Smooth muscle cell (in vitro differentiated cells): ENCODE measurements at regions not wholly inside any gene's neighbourhood (a gene's known extent, or its start where the extent isn't known, plus 50 kb on each side); places are given as distances from the start of the nearest gene placed in this dataset.

ENCODE experiments used
- DNase-seq: peaks from one replicate; lab custom pipeline; 2025; ENCODE audit not compliant: unreplicated experiment; lab: John Stamatoyannopoulos, UW
- H2AFZ ChIP-seq: fragments of 200-600 bp; sonication (generic); 2 replicates; pipeline ENCODE4 v1.6.0; 2016; ENCODE audit warnings: antibody characterized with exemption, low read depth, mild to moderate bottlenecking
- H3F3A ChIP-seq: fragments of 200-600 bp; sonication (generic); 2 replicates; pipeline ENCODE4 v1.6.0; 2017; ENCODE audit warnings: antibody characterized with exemption, low read depth
- H3K27ac ChIP-seq: fragments of 200-600 bp; sonication (generic); 2 replicates; pipeline ENCODE4 v1.5.1; 2016; ENCODE audit warnings: low read depth, mild to moderate bottlenecking
- H3K27me3 ChIP-seq: fragments of 200-600 bp; sonication (generic); 2 replicates; pipeline ENCODE4 v1.6.1; 2016; ENCODE audit warnings: low read depth, mild to moderate bottlenecking
- H3K36me3 ChIP-seq: fragments of 200-600 bp; sonication (generic); 2 replicates; pipeline ENCODE4 v1.5.1; 2016; ENCODE audit warnings: low read depth
- H3K4me1 ChIP-seq: fragments of 200-600 bp; sonication (generic); 2 replicates; pipeline ENCODE4 v1.5.1; 2016; ENCODE audit warnings: low read depth
- H3K4me2 ChIP-seq: fragments of 200-600 bp; sonication (generic); 2 replicates; pipeline ENCODE4 v1.6.0; 2016; ENCODE audit warnings: mild to moderate bottlenecking
- H3K4me3 ChIP-seq: fragments of 200-600 bp; sonication (generic); 2 replicates; pipeline ENCODE4 v1.5.1; 2016; ENCODE audit warnings: mild to moderate bottlenecking
- H3K79me2 ChIP-seq: fragments of 200-600 bp; sonication (generic); 2 replicates; pipeline ENCODE4 v1.6.0; 2016; ENCODE audit warnings: low read depth, mild to moderate bottlenecking
- H3K9ac ChIP-seq: fragments of 200-600 bp; sonication (generic); 2 replicates; pipeline ENCODE4 v1.6.0; 2016; ENCODE audit warnings: low read depth
- H3K9me3 ChIP-seq: fragments of 200-600 bp; sonication (generic); replicated peaks from 2 replicates; pipeline ENCODE4 v1.5.1; 2016; ENCODE audit warnings: low read depth
- H4K20me1 ChIP-seq: fragments of 200-600 bp; sonication (generic); 2 replicates; pipeline ENCODE4 v1.6.0; 2016; ENCODE audit warnings: low read depth
- CTCF ChIP-seq: fragments of 200-600 bp; sonication (generic); IDR thresholded peaks from 2 replicates; pipeline ENCODE4 v1.5.1; 2017; ENCODE audit warnings: borderline replicate concordance, mild to moderate bottlenecking, antibody characterized with exemption; ENCODE audit not compliant: insufficient read depth, poor library complexity, severe bottlenecking
- WGBS: methylation state at CpG from one replicate; pipeline ENCODE4 v1.1.7; 2016; ENCODE audit warnings: low lambda C conversion rate; 5-methylcytosine and 5-hydroxymethylcytosine counted together

- Histone ChIP-seq H3K79me2 (no peaks in the 10 kb centered on the region), H4K20me1 (no peaks in the 10 kb centered on the region), H3K4me2 (no peak overlapping the region), H2AFZ (no peak overlapping the region), H3K9me3 (no peaks in the 10 kb centered on the region), H3K36me3 (no peaks in the 10 kb centered on the region), H3K4me3 (no peak overlapping the region), H3K9ac (no peak overlapping the region), H3K27me3 (no peaks in the 10 kb centered on the region), H3F3A (no peaks in the 10 kb centered on the region), H3K27ac (no peak overlapping the region), H3K4me1 (no peaks in the 10 kb centered on the region)
- TF ChIP-seq CTCF, result no peak
- 63% methylated on average over 4 of the region's 4 CpGs for WGBS
- DNase-seq, result no peak
Observed at GRCh38 chr3:105174017-105174615, 192.6 kb upstream of the ALCAM start.

GRCh38 chr3:105177576-105177975, 189.1 kb upstream of the ALCAM start:
- no peak overlapping the region for H2AFZ ChIP-seq
- H3K9me3 ChIP-seq, result no peaks in the 10 kb centered on the region
- H3K27me3 ChIP-seq, result no peaks in the 10 kb centered on the region
- no peaks in the 10 kb centered on the region for H3K79me2 ChIP-seq
- H3K4me3 ChIP-seq, result no peak overlapping the region
- H3K4me2 ChIP-seq, result no peak overlapping the region
- H3K4me1 ChIP-seq, result no peaks in the 10 kb centered on the region
- no peak for DNase-seq
- 91% methylated on average over 2 of the region's 2 CpGs for WGBS
- H3K9ac ChIP-seq, result no peak overlapping the region
- H3K36me3 ChIP-seq, result no peaks in the 10 kb centered on the region
- H4K20me1 ChIP-seq, result no peaks in the 10 kb centered on the region
- no peak for TF ChIP-seq CTCF
- H3K27ac ChIP-seq, result no peak overlapping the region
- H3F3A ChIP-seq, result no peaks in the 10 kb centered on the region

GRCh38 chr3:105187344-105187743, 179.4 kb upstream of the ALCAM start:
- Histone ChIP-seq H3K9me3 (no peaks in the 10 kb centered on the region), H3K79me2 (no peaks in the 10 kb centered on the region), H3F3A (no peaks in the 10 kb centered on the region), H2AFZ (no peak overlapping the region), H3K27me3 (no peaks in the 10 kb centered on the region), H3K4me1 (no peaks in the 10 kb centered on the region), H3K4me2 (no peak overlapping the region), H4K20me1 (no peaks in the 10 kb centered on the region), H3K4me3 (no peak overlapping the region), H3K9ac (no peak overlapping the region), H3K36me3 (no peaks in the 10 kb centered on the region), H3K27ac (no peak overlapping the region)
- no peak for DNase-seq
- WGBS, result 83% methylated on average over 1 of the region's 1 CpG
- TF ChIP-seq CTCF, result no peak

- H3K4me2 ChIP-seq, result peak overlapping the region; percentile 39
- H3K36me3 ChIP-seq, result no peaks in the 10 kb centered on the region
- no peaks in the 10 kb centered on the region for H3K79me2 ChIP-seq
- H2AFZ ChIP-seq, result peak overlapping the region; percentile 23
- no peak for DNase-seq
- no peak overlapping the region for H3K4me3 ChIP-seq
- no peaks in the 10 kb centered on the region for H3K9me3 ChIP-seq
- H3K9ac ChIP-seq, result no peak overlapping the region
- no peak for TF ChIP-seq CTCF
- H4K20me1 ChIP-seq, result no peaks in the 10 kb centered on the region
- H3F3A ChIP-seq, result no peaks in the 10 kb centered on the region
- no peaks in the 10 kb centered on the region for H3K4me1 ChIP-seq
- H3K27me3 ChIP-seq, result no peaks in the 10 kb centered on the region
- H3K27ac ChIP-seq, result no peak overlapping the region
Observed at GRCh38 chr3:105195260-105195659, 171.4 kb upstream of the ALCAM start.
